ENCODE measurements at regions not wholly inside any gene's neighbourhood (a gene's known extent, or its start where the extent isn't known, plus 50 kb on each side); places are given as distances from the start of the nearest gene placed in this dataset.
"Not testable (repeated sequence)": the region's sequence is repeated elsewhere in the genome, so short reads cannot be mapped to it uniquely, and the experiment has no call there.

- no peaks in the 10 kb centered on the region for H3K9me3 ChIP-seq
- H3K4me3 ChIP-seq: no peak overlapping the region
- 57% methylated on average over 3 of the region's 3 CpGs for WGBS (ENCODE audit: insufficient coverage, low coverage, low lambda C conversion rate, missing lambda C conversion rate)
- H3K27ac ChIP-seq: no peak overlapping the region
- no peak for DNase-seq
- ATAC-seq: no peak
- TF ChIP-seq CTCF (IDR thresholded peaks at IDR 0.05): no peak
- no peak for TF ChIP-seq POLR2A (IDR thresholded peaks at IDR 0.05)
- no peaks in the 10 kb centered on the region for H3K36me3 ChIP-seq
- H3K27me3 ChIP-seq: no peaks in the 10 kb centered on the region
- intact Hi-C loops (cut with DNase I): no loop called here
- no peaks in the 10 kb centered on the region for H3K4me1 ChIP-seq
Measured at GRCh38 chr12:127600211-127600610, 666.8 kb upstream of the TMEM132C start.

- no peaks in the 10 kb centered on the region for H3K9me3 ChIP-seq
- WGBS (ENCODE audit: insufficient coverage, low coverage, low lambda C conversion rate, missing lambda C conversion rate): 67% methylated on average over 3 of the region's 3 CpGs
- H3K27ac ChIP-seq: no peak overlapping the region
- no peak for DNase-seq
- no peak overlapping the region for H3K4me3 ChIP-seq
- ATAC-seq: no peak
- no peaks in the 10 kb centered on the region for H3K27me3 ChIP-seq
- intact Hi-C loops (cut with DNase I): no loop called here
- H3K4me1 ChIP-seq: no peaks in the 10 kb centered on the region
- TF ChIP-seq CTCF (IDR thresholded peaks at IDR 0.05): no peak
- H3K36me3 ChIP-seq: no peaks in the 10 kb centered on the region
Measured at GRCh38 chr12:127606476-127607015, 660.4 kb upstream of the TMEM132C start.

GRCh38 chr12:127607146-127607725 is 659.7 kb upstream of the TMEM132C start:
- DNase-seq (no peak), ATAC-seq (no peak)
- no peak overlapping the region for H3K27ac ChIP-seq
- H3K4me3 ChIP-seq: no peak overlapping the region
- H3K9me3 ChIP-seq: no peaks in the 10 kb centered on the region
- H3K27me3 ChIP-seq: no peaks in the 10 kb centered on the region
- H3K36me3 ChIP-seq: no peaks in the 10 kb centered on the region
- TF ChIP-seq POLR2A (IDR thresholded peaks at IDR 0.05) (no peak), CTCF (IDR thresholded peaks at IDR 0.05) (no peak)
- WGBS (ENCODE audit: insufficient coverage, low coverage, low lambda C conversion rate, missing lambda C conversion rate): 73% methylated on average over 7 of the region's 7 CpGs
- no peaks in the 10 kb centered on the region for H3K4me1 ChIP-seq
- intact Hi-C loops (cut with DNase I): no loop called here

GRCh38 chr12:127608359-127608758 is 658.6 kb upstream of the TMEM132C start:
- intact Hi-C loops (cut with DNase I); ATAC-seq; H3K36me3 ChIP-seq; H3K4me3 ChIP-seq; DNase-seq; H3K27ac ChIP-seq; H3K4me1 ChIP-seq; H3K27me3 ChIP-seq; H3K9me3 ChIP-seq: not testable (repeated sequence)
- 83% methylated on average over 7 of the region's 7 CpGs for WGBS (ENCODE audit: insufficient coverage, low coverage, low lambda C conversion rate, missing lambda C conversion rate)

GRCh38 chr12:127613056-127613455 is 653.9 kb upstream of the TMEM132C start:
- H3K27me3 ChIP-seq: no peaks in the 10 kb centered on the region
- WGBS (ENCODE audit: insufficient coverage, low coverage, low lambda C conversion rate, missing lambda C conversion rate): 27% methylated on average over 4 of the region's 5 CpGs
- H3K9me3 ChIP-seq: no peaks in the 10 kb centered on the region
- TF ChIP-seq POLR2A (IDR thresholded peaks at IDR 0.05) (no peak), CTCF (IDR thresholded peaks at IDR 0.05) (no peak)
- H3K4me3 ChIP-seq: no peak overlapping the region
- intact Hi-C loops (cut with DNase I): no loop called here
- DNase-seq (peak in 1 of 3 donors; percentile 31), ATAC-seq (peak in 1 of 4 donors; percentile 43)
- no peaks in the 10 kb centered on the region for H3K4me1 ChIP-seq
- H3K27ac ChIP-seq: no peak overlapping the region
- no peaks in the 10 kb centered on the region for H3K36me3 ChIP-seq
